ENCODE measurements at regions not wholly inside any gene's neighbourhood (a gene's known extent, or its start where the extent isn't known, plus 50 kb on each side); places are given as distances from the start of the nearest gene placed in this dataset.

DNA sequence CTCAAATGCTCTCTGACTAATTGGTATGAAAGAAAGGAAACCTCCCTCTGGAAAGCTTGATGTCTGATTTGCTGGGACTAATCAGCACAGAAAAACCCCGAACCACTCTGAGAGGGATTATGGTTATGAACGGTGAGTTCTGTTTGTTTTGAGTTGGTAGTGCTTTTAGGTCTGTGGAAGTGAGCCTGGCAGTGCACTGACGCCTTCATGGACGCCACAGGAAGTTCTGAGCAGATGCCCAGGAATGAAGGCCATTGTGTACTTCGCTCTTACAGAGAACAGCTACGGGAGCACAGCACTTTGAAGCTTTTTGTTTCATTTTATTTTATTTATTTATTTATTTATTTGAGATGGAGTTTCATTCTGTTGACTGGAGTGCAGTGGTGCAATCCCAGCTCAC, 754.1 kb downstream of the QKI start:
- no peak for DNase-seq (ENCODE audit: low read depth)

DNA sequence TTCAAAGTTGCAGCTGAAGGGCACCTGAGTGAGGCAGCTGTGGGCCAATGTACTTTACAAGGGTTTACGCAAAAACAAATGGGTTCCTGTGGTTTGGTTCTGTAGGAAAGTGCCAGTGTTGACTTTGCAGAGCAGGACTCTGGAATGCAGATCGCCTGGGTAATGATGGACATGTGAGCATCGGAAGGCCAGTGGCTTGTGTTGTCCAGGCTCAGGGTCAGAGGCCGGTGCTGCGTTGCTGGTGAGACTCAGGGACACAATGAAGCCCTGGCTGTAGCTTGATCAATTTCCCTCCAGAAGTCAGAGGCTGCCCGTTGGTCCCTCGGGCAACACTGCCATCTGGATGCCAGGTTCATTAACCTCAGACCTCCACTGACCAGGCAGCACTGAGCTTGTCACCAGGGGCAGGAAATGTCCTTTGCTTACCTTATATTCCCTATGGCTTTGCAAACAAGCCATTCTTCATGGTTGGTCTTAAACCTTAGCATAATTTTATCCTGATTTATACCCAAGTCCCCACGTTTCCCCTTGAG, 753.4 kb downstream of the QKI start:
- no peak for DNase-seq (ENCODE audit: low read depth)

DNA sequence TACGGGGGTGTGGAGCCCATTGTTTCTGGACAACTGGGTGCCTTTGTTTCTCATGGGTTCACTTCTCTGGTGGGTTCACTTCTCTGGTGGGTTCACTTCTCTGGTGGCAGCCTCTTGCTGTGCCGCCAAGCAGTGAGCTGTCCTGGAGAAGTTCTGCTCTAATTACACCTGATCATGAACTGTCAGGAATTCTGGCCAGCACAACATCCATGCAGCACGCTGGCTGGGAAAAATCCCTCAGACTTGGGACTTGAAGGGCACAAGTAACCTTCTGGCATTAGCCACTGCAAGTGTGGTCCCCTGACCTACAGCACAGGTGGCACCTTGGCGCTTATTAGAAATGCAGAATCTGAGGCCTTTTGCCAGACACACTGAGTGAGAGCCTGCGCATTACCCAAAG, 752.5 kb downstream of the QKI start:
- DNase-seq (ENCODE audit: low read depth): no peak

DNA sequence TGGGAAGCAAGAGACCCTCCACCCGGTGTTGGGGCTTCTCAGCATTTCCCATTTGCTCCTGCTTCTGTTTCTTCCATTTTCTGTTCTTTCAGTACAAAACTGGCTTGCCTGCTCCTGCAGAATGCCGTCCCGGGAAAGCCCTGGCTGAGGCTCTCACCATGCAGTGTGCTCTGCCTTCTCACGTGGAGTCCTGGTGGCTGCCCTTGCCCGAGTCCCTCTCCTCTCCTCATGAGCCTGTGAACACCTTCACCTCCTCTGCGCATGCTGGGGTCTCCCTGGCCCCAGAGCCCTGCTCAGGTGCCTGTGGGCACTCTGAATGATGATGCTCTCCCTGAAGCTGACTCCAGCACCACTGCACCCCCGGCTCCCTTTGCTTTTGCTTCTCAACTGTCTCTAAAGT, 752.0 kb downstream of the QKI start:
- no peak for DNase-seq (ENCODE audit: low read depth)

DNA sequence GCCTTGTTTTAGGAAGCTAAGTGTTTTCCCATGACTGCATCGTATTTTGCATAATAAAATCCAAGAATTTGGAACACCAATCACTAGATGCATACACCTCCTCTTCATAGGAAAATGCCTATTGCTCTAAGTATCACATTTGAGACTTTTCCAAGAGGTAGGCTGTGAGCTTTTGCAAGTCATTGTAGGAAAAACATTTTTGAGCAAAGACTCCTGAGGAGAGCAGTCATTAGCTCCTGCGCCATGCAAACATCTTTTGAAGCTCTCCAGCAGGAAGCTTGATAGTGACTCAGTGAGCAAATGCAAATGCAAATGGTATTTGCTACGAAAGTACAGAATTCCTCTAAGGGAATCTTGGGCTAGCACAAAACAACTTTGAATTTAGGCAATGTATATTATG, 750.4 kb downstream of the QKI start:
- no peak for DNase-seq (ENCODE audit: low read depth)

DNA sequence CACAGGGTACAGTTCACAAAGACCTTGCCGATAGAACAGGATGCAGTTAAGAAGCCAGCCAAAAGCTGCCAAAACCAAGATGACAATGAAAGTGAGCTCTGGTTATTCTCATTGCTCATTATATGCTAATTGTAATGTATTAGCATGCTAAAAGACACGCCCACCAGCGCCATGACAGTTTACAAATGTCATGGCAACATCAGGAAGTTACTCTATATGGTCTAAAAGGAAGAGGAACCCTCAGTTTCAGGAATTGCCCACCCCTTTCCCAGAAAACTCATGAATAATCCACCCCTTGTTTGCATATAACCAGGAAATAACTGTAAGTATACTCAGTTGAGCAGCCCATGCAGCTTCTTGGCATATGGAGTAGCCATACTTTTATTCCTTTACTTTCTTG, 748.7 kb downstream of the QKI start:
- no peak for DNase-seq (ENCODE audit: low read depth)

DNA sequence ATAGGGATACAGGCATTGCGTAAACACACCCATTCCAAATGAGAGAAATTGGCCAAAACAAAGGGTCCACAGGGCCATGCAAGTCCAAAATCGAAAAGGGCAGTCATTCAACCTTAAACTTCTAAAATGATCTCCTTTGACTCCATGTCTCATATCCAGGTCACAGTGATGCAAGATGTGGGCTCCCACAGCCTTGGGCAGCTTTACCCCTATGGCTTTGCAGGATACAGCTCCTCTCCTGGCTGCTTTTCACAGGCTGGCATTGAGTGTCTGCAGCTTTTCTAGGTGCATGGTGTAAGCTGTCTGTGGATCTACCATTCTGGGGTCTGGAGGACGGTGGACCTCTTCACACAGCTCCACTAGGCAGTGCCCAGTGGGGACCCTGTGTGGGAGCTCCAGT, 744.5 kb downstream of the QKI start:
- no peak for DNase-seq (ENCODE audit: low read depth)

DNA sequence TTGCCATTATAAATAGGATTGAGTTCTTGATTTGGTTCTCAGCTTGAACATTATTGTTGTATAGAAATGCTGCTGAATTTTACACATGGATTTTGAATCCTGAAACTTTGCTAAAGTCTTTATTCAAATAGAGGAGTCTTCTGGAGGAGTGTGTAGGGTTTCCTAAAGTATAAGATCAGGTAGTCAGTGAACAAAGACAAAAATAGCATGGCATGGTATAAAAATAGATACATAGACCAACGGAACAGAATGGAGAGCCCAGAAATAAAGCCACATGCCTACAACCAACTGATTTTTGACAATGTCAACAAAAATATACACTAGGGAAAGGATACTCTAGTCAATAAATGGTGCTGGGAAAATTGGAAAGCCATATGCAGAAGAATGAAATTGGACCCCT, 740.1 kb downstream of the QKI start:
- DNase-seq (ENCODE audit: low read depth): no peak

DNA sequence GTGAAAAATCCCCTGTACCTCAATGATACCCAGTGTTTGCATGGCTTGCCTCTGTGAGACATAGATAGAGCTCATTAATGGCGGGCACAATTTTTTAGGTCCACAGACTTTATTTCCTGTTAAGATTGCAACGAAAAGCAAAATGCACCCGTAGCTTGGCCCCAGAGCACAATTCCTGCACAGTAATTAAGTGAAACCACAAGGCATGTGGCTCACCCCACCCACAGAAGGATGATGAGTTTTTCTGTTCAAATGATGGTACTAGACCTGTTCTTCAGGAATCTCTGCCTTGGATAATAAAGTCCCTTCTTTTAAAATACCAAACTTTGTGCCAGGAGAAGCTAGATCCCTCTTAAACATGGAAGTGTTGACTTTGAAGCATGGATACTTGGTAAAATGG, 738.1 kb downstream of the QKI start:
- DNase-seq (ENCODE audit: low read depth): no peak

DNA sequence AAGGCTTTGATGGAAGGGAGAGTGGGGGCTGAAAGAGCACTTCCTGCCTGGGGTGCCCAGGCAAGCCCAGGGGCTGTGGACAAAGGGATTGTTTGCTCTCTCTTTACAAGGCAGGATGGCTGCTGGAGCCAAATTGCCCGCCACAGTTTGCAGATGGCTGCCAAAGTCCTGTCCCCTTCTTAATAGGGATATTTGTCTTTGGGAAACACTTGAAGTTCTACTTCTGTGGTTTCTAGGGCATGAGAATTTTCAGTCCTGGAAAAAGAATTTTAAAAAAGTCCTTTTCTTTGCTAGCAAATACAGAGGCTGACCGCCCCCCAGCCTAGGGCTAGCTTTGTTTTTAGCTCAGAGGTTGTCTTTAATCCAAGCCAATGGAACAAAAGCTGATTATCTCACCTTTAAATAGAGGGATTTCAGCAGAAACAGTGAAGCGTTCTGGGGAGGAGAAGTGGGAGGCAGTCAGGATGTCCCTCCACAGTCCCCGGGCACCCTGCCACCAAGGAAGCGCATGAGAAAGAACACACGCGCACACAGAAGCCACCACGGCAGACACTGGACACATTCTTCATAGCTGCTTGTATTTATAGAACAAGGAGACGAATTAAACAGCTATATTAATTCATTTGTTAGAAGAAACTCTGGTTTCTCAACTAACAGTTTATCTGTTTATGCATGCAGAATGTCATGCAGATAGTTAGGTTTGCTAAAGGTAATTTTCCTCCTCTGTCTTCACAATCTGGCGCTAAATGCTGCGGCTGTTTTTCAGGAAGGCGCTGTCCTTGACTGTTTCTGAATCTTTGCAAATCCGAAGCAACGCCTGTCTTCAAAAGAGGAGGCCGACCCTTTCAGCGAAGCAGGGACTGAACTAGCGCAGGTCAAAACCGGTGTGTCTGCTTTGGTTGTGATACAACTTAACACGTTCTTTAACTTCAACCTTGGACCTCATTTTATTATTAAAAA, 736.9 kb downstream of the QKI start:
- DNase-seq (ENCODE audit: low read depth): no peak

DNA sequence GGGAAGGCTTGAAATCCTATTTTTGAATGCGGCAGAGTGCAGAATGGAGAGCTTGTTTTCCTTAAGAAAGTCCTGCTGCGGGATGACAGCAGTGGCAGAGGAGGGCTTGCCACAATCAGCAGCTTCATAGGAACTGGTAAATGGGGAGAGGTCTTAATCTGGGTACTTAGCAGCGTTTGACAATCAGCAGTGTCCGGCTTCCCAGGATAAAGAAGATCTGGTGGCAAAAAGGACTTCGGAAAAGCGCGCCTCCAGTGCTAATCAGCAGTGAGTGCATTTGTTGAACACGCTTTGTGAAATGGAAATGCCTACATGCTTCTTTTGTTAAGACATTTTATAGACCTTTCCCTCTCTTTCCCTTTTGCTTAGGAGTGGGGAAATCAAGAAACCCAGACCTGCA, 735.7 kb downstream of the QKI start:
- DNase-seq (ENCODE audit: low read depth): no peak

DNA sequence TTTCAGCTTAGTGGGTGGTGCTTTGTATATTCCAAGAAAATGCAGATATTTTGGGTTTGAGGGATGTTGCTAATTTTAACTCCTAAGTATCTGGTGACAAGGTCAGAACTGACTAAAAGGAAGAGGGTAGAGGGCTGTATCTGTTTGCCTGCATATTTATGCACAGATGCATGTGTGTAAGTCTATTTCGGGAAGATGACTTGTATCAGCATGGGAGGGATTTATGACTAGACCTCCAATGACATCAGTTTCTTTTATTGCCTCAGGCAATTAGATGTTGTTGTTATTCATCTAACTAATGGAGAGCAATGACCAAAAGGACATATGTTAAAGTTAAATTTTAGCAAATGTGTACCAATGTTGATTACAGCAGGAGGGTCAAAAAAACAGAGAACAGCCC, 734.3 kb downstream of the QKI start:
- peak; percentile 17 for DNase-seq (ENCODE audit: low read depth)

DNA sequence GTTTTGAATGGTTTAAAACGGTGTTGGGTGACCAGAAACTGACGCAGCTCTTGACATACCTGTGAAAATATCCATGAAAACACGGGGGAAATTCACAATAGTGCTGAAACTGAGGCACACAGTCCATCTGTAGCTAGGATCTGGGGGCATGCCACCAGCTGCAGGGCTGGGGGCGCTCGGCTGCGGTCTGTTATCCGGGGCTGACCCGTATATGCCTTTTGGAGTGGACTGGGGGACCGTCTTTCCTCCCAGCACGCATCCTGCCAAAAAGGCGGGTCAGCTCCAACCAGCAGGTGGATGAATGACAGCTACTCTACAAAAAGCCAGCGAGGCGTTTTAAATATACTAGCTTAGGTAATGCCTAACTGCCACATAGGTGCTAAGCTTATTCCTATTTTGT, 729.8 kb downstream of the QKI start:
- no peak for DNase-seq (ENCODE audit: low read depth)

DNA sequence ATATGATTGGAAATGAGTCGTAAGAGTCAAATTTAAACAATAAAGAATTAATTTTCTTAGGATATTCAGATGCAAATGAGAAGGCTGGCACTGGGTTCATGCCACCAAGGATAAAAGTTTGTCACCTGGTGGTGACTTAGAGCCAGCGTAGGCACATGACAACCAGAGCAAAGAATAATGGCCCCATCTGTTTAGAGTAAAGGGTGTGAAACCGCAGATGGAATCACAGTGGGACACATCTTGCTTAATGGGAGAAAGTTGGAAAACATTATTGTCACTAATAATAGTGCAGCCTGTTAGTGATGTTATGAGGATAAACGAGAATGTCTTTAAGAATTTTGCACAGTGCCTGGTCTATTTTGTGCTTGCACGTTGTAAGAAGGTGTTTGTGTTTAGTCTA, 727.8 kb downstream of the QKI start:
- DNase-seq (ENCODE audit: low read depth): no peak

DNA sequence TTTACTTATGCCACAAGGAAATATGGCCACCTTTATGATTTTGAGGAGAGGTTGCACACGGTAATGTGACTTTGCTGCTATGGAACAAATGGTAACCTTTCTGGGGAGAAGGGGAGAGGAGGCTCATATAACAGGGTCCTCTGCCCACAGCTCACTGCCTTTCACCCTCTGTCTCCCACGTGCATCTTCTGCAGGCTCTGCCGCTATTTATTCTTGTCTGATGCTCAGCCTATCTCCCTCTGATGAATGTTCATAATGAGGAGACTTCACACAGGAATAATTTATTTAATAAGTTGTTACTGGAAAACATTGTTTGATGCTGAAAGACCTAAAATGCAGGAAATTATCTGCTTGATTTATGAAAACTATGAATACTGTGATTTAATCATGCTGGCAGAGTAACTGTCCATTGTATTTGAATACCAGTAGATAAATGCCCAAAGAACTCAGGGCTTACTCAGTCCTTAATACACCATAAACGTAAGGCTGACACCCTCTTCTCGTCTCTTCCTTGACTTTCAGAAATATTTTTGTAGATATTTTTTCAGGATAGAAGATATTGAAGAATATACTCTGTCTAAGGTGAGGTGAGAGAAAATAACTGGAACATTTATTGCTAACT, 721.1 kb downstream of the QKI start:
- DNase-seq (ENCODE audit: low read depth): no peak

DNA sequence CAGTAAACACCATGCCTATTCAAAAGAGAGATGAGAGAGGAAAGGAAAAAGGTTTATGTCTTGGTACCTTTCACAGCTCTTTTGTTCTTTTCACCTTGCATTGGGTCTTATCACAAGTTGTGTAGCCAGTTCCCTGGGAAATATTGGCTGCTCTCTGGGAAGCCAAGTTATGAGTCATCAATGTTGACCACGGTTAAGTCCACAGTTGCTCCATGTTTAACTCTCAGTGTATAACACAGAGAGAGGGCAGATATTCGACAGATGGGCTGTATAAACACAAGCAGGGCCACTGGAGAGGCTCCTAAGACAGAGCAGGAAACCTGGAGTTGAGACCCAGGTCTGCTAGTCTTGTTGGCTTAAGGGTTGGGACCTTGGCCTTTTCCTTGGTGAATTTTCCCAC, 718.6 kb downstream of the QKI start:
- peak; percentile 32 for DNase-seq (ENCODE audit: low read depth)

DNA sequence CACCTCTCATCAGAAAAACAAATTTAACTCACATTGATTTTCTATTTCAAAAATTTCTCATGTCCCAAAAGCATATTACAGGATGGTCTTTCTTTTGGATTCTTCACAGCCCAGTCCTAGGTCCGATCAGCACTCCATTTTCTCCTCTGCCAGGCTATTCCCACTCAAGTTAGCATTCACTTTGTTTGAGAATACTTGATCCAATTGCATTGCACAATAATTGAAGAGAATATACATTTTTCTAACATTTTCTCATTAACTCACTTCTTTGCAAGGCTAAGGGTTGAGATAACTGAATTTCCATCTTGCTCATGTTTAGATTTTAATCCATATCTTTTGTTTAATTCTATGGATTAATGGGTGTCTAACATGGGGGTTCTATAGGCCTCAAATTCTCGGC, 716.1 kb downstream of the QKI start:
- no peak for DNase-seq (ENCODE audit: low read depth)

DNA sequence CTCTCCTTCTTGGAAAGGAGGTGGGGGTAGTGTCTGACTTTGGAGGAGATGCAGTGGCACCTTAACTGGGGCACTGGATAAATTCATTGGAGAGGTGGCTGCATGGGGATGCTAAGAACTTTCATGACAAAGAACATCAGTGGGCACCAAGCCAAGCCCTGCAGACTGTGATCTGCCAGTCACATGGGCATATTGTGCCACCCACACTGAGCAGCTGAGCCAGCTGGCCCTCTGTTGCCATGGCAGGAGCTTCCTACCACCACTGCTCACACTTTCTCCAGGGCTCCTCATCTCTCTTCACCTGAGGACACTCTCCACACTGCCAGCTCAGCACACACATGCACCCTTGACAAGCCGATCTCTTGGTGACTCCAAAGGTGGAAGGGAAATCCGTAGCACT, 715.6 kb downstream of the QKI start:
- no peak for DNase-seq (ENCODE audit: low read depth)

DNA sequence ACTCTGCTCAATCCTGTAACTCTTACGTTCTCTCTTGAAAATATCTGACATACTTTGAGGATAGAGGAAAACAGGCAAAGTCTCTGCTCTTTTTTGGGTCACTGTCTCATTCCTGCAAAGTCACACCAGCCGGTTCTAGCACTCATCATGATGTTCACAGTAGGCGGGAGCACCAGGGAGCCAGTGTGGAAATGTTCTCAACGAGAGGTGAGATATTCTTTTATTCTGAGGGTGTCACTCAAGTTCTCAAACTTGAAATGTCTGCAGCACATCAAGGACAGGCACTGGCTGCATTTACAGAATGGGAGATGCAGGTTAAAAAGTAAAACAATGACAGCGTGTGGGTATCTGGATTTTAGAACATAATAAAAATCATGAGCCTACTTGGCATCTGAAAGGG, 714.7 kb downstream of the QKI start:
- no peak for DNase-seq (ENCODE audit: low read depth)

DNA sequence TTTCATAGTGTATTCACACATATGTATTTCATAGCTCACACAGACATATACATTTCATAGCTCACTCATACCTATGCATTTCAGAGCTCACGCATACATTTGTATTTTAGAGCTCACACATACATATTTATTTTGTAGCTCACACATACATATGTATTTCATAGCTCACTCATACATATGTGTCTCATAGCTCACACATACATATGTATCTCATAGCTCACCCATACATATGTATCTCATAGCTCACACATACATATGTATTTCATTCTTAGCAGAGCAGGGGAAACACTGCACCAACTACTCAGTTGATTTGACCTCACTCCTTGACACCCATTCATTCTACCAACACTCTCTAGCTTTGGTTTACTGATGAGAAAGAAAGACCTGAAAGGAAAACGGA, 713.6 kb downstream of the QKI start:
- no peak for DNase-seq (ENCODE audit: low read depth)

DNA sequence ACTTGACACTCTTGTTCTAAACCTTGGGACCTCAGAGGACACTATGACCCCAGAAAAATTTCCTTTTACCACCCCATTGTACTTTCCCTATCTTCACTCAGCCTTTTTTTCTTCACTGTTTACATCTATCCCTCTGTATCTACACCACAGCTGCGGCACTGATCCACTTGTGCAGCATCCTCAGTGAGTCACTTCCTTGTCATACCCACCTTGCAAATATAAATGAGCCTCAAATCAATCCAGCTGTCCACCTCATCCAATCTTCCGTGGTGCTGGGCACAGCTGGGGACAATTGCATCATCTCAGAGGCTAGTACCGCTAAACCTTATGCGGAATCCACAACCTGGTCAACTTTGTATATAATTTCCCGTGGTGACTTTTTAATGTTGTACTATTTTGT, 710.5 kb downstream of the QKI start:
- DNase-seq (ENCODE audit: low read depth): no peak

DNA sequence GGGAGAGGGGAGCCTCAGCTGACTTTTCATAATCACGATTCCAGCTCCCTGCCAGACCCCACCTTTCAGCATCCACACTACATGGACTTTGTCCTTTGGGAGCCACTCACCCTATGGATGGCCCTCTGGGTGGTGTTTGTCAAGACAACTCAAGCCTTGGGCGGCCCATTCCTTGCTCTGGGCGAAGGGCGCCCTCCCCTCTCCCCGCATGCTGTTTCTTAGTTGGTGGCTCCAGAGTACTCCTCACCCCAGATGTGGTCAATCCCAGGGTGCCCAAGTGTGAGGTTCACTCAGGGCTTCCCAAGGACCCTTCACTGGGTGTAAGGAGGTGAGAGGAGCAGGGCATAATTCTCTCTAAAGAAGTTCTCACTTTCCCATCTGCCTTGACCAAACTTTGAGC, 710.0 kb downstream of the QKI start:
- DNase-seq (ENCODE audit: low read depth): no peak

DNA sequence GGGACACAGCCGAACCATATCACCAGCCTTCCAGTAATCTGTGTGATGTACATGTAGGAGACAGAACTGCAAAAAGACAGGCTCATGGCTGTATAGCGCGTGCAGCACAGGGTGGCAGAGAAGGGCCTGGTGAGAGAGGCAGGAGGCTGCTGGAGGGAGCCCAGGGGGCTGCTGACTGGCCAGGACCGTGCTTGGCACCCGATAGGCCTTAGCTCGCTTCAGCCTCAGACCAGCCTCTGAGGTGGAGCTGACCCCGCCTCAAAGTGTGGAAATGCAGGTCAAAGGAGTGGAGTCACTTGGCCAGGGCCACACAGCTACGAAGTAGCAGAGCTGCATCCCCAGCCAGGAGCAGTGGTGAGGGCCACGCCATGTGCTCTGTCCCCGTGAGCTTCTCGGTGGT, 707.6 kb downstream of the QKI start:
- no peak for DNase-seq (ENCODE audit: low read depth)

Measured in LHCN-M2 (cell line).